GM19238 (cell line): ENCODE measurements at regions not wholly inside any gene's neighbourhood (a gene's known extent, or its start where the extent isn't known, plus 50 kb on each side); places are given as distances from the start of the nearest gene placed in this dataset.
A peak's percentile ranks its signal among the peaks of the same experiment; 100 is the strongest.

Experiments used
- DNase-seq: peaks from one replicate; pipeline ENCODE4 v3.0.0; 2011; ENCODE audit warnings: low spot score; ENCODE audit not compliant: insufficient read length

DNA sequence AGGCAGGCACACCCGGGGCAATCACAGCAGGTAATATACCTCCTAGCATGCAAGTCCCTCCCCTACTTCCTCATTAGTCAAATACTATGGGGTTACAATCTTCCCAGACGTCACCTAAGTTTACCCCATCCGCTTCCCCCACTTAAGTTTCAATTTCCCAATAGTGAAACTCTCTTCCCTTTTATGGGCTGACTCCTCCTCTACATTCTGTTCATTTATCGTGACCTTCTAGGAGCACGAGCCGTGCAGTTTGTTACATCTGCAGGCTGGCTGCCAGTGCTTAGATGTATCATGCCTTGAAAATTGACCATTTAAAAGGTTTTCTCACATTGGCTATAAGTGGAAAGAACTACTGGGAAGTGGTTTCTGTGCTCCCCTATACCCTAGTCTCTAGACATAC is 1357.8 kb upstream of the CRIM1 start:
- DNase-seq = no peak

DNA sequence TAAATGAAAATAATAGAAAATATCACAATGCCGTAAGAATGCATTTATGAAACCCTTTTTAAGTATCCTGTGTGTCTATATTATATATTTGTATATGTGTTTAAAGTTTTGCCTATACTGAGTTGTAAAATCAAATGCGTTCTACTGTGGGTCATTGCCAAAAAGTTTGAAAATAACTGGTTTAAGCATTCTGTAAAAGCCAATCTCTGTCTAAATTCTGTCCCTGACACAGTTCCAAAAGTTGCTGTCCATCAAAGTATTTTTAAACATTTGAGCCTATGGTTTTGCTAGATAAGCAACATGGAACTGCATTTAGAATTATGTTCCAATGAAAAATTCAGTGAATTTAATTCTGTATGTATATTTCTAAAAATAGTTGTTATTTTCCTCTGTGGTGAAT is 1360.4 kb upstream of the CRIM1 start:
- DNase-seq = no peak

DNA sequence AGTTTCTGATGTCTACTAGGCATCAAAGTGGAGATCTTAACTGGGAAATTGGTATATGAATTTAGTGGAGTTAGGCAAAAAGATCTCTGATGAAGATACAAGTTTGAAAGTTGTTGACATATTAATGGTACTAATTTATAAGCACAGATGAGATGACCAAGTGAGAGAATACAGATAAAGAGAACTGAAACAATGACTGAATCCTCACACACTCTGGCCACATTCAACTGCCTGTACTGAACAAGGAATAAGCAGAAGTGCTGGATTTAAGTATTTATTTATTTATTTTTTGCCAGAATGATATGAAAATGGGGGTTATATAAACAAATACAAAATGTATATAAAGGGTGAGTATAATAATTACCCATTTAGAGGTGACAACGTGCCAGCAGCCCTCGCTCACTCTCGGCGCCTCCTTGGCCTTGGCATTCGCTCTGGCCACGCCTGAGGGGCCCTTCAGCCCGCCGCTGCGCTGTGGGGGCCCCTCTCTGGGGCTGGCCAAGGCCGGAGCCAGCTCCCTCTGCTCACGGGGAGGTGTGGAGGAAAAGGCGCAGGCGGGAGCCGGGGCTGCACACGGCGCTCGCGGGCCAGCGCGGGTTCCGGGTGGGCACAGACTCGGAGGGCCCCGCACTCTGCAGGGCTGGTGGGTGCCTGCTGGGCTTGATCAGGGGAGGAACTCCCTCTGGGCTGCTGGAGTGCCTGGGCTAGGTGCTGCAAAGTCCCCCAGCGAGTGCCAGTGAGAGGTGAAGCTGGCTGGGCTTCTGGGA is 1363.9 kb upstream of the CRIM1 start:
- no peak for DNase-seq

DNA sequence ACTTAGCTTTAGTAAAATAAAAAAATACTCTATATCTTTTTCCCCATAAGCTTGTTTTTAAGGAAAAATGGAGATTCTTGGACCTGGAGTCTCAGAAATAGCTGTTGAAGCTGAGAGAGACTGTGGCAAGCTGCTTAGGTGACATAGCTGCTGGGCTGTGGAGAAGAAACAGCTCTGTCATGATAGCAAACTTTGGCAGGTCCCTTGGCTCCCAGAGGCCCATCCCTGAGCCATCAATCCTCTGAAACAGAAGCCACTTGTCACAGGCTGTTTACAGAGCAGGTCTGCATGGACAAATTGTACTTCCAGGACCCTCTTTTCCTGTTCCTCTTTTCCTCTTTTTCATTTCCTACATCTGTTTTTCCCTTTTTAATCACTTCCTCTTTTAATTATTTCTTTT is 1370.1 kb upstream of the CRIM1 start:
- no peak for DNase-seq

DNA sequence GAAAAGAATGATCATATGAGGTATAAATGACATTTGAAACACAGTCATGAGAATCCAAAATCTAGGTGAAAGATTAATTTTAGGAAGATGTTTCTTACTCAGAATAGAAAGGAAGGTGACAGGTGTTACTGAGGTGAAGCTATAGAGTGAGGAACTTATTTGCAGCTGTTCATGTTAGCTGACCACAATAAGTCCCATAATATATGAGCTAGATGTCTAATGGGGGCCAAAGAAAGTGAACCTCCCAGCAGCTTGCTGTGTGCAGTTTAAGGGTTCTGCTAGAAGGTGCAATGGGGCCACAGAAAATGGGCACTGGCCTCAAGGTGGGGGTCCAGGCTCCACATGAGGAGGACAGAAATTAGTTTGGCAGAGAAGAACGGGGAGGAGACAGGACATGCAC is 1374.9 kb upstream of the CRIM1 start:
- DNase-seq = no peak

DNA sequence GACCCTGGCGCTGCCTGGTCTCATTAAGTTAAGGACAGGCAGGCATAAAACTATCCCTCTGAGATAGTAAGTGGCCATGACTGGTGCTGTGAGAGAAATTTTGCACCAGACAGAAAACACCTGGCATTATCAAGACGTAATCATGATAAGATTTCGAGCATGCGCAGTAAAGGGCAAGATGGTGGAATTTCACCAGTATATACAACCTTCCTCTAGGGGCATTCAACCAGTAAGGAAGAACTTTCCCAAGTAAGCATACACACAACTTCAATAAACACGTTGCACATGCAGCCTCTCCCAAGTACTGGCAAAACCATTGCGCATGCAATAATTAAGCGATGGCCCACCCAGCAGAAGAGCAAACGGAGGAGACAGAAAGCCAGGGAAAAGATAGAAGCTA is 1376.4 kb upstream of the CRIM1 start:
- DNase-seq = no peak

DNA sequence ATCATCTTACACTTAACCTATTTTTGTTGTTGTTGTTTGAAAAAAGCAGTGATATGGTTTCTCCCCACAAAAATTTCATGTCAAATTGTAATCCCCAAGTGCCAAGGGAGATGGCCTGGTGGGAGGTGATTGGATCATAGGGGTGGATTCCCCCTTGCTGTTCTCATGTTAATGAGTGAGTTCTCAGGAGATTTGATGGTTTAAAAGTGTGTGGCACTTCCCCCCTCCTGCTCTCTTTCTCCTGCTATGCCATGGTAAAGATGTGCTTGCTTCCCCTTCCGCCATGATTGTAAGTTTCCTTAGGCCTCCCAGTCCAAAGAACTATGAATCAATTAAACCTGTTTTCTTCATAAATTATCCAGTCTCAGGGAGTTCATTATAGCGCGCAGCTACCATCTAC is 1362.7 kb upstream of the FAM98A start:
- DNase-seq = no peak

DNA sequence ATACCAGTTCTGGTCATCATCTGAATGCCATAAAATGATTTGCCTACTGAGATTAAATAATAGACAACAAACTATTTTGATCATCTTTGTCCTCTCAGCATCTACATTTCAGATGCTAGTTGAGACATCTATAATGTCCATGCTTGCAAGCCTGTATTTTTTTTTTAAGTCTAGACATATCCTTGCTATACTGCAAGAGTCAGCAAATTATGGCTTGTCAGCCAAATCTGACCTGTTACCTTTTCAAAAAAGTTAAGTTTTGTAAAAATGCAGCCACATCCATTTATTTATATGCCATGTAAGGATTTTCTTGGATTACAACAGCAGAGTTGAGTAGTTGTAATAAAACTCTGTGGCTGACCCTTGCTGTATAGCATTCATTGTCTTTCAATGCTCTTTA is 1355.7 kb upstream of the FAM98A start:
- DNase-seq = no peak

DNA sequence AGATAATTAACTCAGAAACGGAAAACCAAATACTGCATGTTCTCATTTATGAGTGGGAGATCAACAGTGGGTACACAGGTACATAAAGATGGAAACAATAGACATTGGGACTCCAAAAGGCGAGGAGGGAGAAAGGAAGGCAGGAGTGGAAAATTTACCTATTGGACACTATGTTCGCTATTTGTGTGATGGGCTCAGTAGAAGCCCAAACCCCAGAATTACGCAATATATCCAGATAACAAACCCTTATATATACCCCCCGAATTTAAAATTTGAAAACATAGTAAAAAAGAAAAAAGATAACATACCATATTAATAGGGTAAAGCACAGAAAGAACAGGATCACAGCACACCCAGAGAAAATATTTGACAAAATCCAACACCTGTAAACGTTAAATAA is 1351.7 kb upstream of the FAM98A start:
- DNase-seq = no peak

DNA sequence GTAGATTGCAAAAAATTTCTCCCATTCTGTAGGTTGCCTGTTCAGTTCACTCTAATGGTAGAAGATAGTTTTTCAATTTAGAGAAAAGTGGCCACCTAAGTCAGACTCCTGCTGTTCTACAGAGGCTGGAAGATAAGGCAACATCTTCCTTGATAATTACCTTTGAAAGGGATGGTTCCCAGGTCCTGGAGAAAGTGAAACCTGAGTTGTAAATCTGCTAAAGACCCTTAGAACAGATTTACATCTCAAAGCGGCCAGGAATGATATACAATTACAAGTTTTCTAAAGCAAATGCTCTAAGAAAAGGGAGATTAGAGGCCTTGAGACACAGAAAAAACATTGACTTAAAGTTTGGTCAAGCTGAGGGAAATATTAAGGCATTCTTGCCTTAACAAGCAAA is 1350.2 kb upstream of the FAM98A start:
- no peak for DNase-seq

DNA sequence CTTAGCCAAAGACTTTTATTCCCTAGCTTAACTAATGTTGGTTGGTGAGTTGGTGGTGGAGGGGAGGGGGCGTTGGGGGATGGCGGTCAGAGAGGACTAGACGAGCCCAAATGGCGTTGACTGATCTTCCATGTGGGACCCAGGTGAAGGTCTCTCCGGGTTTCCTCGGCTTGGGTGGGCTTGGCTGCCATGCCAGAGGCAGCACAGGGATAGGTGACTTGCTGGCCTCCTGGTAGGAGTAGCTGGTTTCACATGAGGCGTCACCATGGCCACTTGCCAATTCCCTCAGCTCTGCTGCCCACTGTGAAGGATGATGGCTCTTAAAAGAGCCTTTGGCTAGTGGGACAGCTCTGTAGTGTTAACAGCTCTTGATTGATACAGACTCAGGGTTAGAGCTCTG is 1337.0 kb upstream of the FAM98A start:
- DNase-seq = no peak

DNA sequence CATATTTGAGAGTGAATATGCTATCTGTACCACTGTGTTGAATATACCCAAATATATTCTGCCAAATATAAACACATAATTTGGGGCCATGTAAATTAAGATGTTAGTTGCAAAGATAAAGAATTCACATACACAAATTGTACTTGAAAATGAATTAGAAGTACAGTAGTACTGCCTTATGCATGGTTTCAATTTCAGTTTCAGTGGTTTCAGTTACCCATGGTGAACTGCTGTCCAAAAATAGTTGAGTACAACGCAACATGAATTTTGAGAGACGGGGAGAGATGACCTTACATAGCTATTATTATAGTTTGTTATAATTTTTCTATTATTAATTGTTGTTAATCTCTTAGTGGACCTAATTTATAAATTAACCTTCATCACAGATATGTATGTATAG is 1313.0 kb upstream of the FAM98A start:
- peak; percentile 1 for DNase-seq

DNA sequence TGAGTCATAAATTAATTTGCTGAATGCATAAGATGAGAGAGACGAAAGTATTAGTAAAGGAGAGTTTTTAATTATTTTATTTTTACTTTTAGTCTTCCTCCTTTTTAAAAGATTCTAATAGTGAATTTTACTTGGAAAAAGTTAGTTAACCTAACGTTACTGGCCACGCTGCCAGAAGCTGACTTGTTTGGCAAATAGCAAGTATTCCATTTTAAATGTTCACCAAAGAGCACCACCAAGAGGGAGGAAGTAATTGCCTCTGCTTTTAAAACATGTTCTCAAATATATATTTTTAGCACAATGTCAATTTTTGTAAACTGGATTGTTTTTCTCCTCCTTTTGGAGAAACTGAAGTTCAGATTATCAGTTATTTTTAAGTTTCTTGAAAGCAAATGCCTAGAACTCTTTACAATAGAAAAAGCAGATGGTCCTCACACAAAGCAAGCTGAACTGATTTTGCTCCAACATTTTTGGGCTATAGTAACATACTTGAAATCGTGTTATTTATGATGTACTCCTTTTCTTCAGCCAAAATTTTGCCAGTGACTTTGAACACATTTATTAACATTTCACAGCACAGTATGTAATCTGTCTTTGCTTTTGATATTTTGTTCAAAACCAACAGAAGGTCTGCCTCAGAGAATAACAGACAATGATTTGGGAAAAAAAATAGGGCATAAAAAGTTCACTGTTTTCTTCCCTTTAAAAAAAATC is 1311.0 kb upstream of the FAM98A start:
- DNase-seq = no peak

DNA sequence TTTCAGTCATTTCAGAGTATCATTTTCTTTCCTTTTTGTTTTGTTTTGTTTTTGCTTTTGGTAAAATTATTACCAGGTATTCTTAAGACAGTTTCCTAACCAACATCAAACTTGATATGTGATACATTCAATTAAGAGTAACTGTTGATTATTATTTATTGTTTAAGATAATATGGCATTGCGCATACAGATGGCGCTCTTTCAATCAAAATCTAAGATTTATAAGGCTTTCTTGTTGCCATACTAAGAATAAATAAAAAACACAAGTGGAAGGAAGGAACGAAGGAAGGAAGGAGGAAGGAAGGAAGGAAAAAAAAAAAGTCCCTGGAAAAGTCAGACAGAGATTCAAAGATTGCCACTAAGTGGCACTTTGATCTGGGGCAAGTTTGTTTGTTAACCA is 1308.7 kb upstream of the FAM98A start:
- no peak for DNase-seq

DNA sequence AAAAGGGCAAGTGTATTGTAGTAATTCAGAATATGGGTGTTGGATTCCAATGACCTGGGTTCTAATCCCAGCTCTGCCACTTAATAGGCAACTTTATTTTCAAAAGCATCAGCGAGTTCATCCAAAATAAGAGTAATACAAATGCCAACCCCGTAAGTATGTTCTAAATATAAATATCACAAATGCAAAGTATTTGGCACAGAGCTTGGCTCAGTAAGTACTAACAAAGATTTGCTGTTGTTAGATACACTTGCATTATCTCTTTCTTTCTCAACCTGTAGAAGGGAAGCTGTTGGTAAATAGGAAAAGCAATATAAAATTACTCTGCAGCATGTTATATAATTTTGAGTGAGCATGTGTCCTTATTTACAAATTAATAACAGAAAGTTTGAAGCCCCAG is 1302.6 kb upstream of the FAM98A start:
- no peak for DNase-seq

DNA sequence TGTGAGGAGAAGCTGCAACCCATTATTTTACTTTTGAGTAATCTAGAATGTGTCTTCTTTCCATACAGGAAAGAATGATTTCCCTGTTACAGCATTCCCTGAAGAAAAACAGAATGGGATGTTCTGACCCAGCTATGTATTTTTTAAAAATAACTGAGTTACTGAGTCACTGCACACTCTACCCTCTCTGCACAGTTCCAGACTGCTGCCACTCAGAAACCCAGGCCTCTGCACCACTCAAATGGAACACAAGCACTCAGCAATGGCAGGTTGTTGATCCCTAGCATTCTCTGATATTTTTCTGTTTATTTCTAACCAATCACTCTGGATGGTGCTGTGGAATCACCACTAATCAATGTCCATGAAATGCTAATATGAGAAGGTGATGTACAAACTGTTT is 1300.0 kb upstream of the FAM98A start:
- no peak for DNase-seq

DNA sequence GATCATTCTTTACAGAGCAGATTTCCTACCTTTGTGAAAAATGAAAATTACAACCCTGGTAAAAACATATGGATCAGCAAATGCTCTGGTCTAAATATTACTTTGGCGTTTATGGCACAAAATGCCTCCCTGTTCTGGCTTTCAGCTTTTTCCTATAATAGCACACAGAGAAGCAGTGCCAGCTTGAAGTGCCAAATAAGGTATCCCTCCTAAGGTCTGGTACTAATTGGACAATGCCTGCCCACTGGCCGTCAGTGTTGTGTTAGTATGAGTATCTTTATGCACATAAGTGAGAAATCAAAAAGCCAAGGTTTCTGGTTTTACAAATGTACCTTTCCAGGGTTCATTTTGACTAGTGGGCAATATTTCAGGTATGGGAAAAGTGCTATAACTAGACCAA is 1293.7 kb upstream of the FAM98A start:
- DNase-seq = no peak

DNA sequence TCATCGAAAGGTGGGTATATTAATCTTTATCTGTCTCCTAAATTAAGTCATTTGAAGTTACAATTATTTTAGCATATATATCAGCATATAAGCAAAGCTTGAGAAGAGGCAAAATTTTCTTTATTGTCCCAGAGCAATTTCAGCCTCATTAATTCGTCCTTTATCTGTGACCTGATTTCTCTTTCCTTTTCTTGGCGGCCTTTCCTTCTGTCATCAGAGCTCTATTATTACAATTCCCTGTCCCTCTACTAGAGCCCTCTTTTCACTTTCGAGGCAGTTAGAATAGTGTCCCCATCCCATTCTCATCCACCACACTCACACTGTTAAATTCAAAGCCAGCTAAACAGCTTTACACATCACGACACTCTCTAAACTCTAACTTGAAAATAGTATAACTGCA is 1293.2 kb upstream of the FAM98A start:
- DNase-seq = no peak

DNA sequence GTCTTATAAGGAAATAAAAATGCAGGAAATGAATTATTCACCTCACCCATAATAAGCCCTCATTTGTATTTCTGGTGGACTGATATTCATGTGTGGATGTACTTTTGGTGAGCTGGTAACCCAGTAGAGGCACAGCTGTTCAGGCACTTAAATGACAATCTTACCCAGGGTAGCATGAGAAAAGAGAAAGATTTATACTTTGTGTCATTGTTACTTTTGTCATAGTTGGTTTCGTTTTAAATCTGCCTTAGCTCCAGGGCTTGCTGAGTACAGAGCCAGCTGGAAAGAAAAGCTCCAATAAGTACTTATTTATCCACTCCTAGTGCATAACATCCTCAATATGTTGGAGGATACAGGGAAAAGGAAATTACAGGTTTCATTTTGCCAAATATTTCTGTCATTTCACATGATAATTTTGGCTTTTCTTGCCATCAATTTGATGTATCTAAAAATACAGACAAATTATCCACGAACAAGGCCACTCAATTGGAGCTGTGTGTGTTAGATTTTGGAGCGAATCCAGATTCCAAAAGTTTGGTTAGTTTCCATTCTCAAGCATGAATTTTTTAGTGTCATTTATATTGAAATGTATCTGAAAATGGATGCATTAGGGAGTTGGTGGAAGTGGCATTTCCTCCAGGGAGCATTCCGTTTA is 1276.1 kb upstream of the FAM98A start:
- DNase-seq = no peak

DNA sequence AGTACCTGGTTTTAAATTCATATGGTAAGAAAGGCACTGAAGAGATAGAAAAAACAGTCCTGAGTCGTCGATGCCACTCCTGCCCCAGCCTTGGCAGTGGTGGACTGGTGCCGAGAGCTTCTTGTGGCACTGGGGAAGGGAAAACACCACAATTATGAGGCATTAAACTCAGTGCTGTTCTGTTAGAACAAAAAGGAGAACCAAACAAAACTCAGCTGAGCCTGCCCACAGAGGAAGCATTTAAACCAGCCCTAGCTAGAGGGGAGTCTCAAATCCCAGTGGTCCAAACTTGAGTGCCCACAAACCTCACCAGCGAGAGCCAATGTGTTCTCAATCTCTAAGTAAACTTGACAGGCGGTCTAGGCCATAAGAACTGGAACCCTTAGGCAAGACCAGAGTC is 1254.5 kb upstream of the FAM98A start:
- no peak for DNase-seq

DNA sequence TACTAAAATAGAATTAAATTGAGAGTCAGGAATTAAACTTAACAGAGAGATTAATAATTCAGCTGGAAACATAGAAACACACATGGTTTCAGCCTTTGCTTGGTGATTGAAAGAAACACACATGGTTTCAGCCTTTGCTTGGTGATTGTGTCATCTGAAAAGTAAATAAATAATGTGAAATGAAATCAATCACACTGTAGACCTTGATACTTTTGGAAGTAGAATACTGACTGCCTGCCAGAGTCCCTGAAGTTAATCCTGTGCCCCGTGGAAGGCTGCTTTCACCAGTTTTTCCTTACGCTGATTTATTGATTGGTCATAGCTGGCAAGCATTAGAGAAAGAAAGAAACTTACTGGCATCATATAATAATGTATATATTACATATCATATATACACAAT is 1252.7 kb upstream of the FAM98A start:
- DNase-seq = no peak

DNA sequence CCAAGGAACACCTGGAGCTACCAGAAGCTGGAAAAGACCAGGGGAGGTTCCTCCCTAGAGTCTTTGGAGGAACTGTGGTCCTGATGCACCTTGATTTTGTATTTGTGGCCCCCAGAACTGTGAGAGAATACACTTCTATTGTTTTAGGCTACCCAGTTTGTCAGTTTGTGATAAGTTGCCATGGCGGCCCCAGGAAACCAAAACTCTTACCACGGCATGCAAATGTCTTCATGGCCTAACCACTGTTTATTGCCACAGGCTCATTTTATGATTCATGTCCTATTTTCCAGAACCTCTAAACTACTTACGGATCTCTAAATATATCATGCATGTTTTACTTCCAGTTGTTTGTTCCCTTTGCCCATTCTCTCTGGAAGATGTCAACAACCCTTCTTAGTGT is 1250.7 kb upstream of the FAM98A start:
- no peak for DNase-seq

DNA sequence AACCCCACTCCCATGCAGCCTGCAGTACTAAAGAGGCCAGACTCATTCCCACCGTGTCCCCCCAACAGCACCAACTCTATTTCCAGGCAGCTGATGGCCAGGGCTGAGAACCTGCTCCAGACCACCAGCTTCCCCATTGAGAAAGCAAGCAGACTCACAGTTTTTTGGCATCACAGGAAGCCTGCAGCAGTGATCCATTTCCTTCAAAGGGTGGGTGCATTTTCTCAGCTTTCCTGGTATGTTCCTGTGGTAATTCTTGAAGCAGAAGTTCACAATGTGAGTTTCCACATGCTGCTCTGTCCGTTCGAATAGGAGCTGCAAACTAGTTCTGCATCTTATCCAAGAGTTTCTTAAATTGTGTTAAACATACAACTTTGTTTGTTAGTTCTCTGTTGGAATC is 1249.6 kb upstream of the FAM98A start:
- no peak for DNase-seq
